Activated B cell treated with CpG ODN at 0.5 μM for 24 hours (primary cell): ENCODE measurements at regions not wholly inside any gene's neighbourhood (a gene's known extent, or its start where the extent isn't known, plus 50 kb on each side); places are given as distances from the start of the nearest gene placed in this dataset.

Experiments used
- ATAC-seq: fragments of 200-7000 bp; cut with Tn5 transposase; one replicate; pipeline ENCODE4 v1.10.0; 2021; ENCODE audit warnings: low read depth, mild to moderate bottlenecking, moderate library complexity
- CTCF ChIA-PET: fragments of 350-600 bp; sonication (Branson Sonifier 250); formaldehyde crosslinking; loops from one replicate; lab custom pipeline; 2021; ENCODE audit warnings: antibody characterized with exemption; lab: Charles Lee
- POLR2A ChIA-PET: fragments of 350-600 bp; sonication (Branson Sonifier 250); formaldehyde crosslinking; loops from one replicate; lab custom pipeline; 2021; ENCODE audit warnings: antibody characterized with exemption; lab: Charles Lee
- DNase-seq: peaks from one replicate; pipeline ENCODE4 v3.0.0; 2022
- H3K27ac Mint-ChIP-seq: one replicate; pipeline ENCODE4 v1.8.0; 2020; ENCODE audit warnings: mixed read lengths
- H3K27me3 Mint-ChIP-seq: one replicate; pipeline ENCODE4 v1.8.0; 2021; ENCODE audit warnings: mixed read lengths
- H3K36me3 Mint-ChIP-seq: one replicate; pipeline ENCODE4 v1.8.0; 2021; ENCODE audit warnings: low read depth, mixed read lengths
- H3K4me1 Mint-ChIP-seq: one replicate; pipeline ENCODE4 v1.8.0; 2021; ENCODE audit warnings: mixed read lengths
- H3K4me3 Mint-ChIP-seq: one replicate; pipeline ENCODE4 v1.8.0; 2020; ENCODE audit warnings: mild to moderate bottlenecking, mixed read lengths
- H3K9me3 Mint-ChIP-seq: one replicate; pipeline ENCODE4 v1.8.0; 2020; ENCODE audit warnings: mixed read lengths
- intact Hi-C: fragments of 100-400 bp; cut with micrococcal nuclease; formaldehyde crosslinking; loops from one replicate; pipeline ENCODE4 v1.15.1; 2024
- TF ChIP-seq, protein P1 (sequence below): fragments of 200-600 bp; IDR thresholded peaks from one replicate; pipeline ENCODE4 v1.8.0; 2022; ENCODE audit warnings: antibody characterized with exemption, mild to moderate bottlenecking

DNA sequence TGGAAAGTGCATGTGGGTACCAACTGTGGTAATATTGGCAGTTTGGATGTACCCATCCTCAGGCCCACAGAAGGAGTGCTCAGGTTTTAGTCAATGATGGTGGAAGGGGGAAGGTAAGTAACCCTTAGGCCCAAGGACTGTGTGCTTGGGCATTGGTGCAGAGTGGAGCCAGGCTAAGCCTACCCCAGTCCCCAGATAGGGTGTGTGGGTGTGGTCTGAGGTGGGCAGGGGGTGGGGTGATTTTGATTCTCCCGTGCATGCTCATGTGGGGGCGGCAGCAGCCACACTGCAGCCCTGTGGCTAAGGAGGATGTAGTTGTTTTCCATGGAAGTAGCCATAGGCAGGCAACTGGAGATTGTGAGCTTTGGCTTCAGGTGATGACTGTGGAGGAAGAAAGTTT, 2197.3 kb downstream of the PCDH9 start:
- POLR2A ChIA-PET: no interaction called here
- H3K4me3 Mint-ChIP-seq: no peak overlapping the region
- CTCF ChIA-PET: no interaction called here
- H3K4me1 Mint-ChIP-seq: no peaks in the 10 kb centered on the region
- no peaks in the 10 kb centered on the region for H3K27me3 Mint-ChIP-seq
- no peaks in the 10 kb centered on the region for H3K36me3 Mint-ChIP-seq
- H3K27ac Mint-ChIP-seq: no peak overlapping the region
- intact Hi-C loops: no loop called here
- no peak for DNase-seq
- no peak for ATAC-seq
- H3K9me3 Mint-ChIP-seq: peaks cover 9% of the 10 kb centered on the region
- TF ChIP-seq, protein P1, sequence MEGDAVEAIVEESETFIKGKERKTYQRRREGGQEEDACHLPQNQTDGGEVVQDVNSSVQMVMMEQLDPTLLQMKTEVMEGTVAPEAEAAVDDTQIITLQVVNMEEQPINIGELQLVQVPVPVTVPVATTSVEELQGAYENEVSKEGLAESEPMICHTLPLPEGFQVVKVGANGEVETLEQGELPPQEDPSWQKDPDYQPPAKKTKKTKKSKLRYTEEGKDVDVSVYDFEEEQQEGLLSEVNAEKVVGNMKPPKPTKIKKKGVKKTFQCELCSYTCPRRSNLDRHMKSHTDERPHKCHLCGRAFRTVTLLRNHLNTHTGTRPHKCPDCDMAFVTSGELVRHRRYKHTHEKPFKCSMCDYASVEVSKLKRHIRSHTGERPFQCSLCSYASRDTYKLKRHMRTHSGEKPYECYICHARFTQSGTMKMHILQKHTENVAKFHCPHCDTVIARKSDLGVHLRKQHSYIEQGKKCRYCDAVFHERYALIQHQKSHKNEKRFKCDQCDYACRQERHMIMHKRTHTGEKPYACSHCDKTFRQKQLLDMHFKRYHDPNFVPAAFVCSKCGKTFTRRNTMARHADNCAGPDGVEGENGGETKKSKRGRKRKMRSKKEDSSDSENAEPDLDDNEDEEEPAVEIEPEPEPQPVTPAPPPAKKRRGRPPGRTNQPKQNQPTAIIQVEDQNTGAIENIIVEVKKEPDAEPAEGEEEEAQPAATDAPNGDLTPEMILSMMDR: no peak

DNA sequence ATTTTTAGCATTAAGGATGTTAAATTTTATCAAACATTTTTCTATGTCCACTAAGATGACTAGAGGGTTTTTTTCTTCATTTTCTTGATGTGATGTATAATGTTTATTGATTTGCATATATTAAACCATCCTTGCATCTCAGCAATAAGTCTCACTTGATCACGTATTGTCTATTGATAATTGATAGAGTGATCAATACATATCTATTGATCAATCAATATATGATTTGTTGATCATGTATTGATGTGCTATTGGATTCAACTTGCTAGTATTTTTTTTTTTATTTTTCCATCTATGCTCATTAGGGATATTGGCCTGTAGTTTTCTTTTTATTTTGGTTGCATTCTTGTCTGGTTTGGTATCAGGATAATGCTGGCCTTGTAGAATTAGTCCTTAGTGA, 2202.0 kb downstream of the PCDH9 start:
- TF ChIP-seq, protein P1: no peak
- peaks cover 16% of the 10 kb centered on the region for H3K9me3 Mint-ChIP-seq
- intact Hi-C loops: no loop called here
- no peaks in the 10 kb centered on the region for H3K36me3 Mint-ChIP-seq
- no peak for ATAC-seq
- no peak overlapping the region for H3K4me3 Mint-ChIP-seq
- ChIA-PET POLR2A (no interaction called here), CTCF (no interaction called here)
- no peak for DNase-seq
- no peak overlapping the region for H3K27ac Mint-ChIP-seq
- no peaks in the 10 kb centered on the region for H3K27me3 Mint-ChIP-seq
- no peaks in the 10 kb centered on the region for H3K4me1 Mint-ChIP-seq

DNA sequence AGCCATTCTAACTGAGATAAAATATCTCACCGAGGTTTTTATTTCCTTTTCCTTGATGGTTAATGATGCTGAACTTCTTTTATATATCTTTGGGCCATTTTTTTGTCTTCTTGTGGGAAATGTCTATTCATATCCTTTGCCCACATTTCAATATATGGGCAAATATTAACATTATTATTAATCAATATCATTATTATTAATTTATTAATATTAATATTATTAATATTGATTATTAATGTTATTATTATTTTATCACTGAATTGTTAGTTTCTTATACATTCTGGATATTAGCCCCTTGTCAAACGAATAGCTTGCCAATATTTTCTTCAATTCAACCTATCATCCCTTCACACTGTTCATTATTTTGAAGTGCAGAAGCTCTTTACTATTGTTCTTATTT, 2203.6 kb downstream of the PCDH9 start:
- Mint-ChIP-seq H3K4me3 (no peak overlapping the region), H3K4me1 (no peaks in the 10 kb centered on the region), H3K27me3 (no peaks in the 10 kb centered on the region), H3K27ac (no peak overlapping the region), H3K36me3 (no peaks in the 10 kb centered on the region), H3K9me3 (peaks cover 15% of the 10 kb centered on the region)
- intact Hi-C loops: no loop called here
- no peak for ATAC-seq
- CTCF ChIA-PET: no interaction called here
- POLR2A ChIA-PET: no interaction called here
- DNase-seq: no peak
- TF ChIP-seq, protein P1: no peak

DNA sequence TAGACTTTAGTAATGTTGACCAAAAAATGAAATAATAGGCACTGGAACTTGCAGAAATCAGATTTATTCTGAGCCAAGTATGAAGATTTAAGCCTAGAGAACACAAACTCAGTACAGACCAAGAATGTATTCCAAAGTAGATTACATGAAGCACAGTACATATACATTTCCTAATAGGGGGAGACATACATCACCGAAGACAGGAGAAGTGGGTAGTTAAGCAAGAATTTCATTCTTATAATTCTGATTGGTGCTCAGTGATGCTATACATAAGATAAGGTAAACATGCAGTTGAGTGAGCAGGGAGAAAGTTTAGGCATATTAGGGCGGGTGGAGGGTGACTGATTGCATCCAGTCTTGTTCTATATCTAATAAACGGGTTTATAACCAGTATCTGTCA, 2218.8 kb downstream of the PCDH9 start:
- CTCF ChIA-PET: no interaction called here
- Mint-ChIP-seq H3K27ac (no peak overlapping the region), H3K36me3 (no peaks in the 10 kb centered on the region), H3K4me1 (no peaks in the 10 kb centered on the region), H3K4me3 (no peak overlapping the region), H3K27me3 (no peaks in the 10 kb centered on the region), H3K9me3 (peaks cover 6% of the 10 kb centered on the region)
- ATAC-seq (no peak), DNase-seq (no peak)
- TF ChIP-seq, protein P1: no peak
- intact Hi-C loops: no loop called here
- POLR2A ChIA-PET: no interaction called here

DNA sequence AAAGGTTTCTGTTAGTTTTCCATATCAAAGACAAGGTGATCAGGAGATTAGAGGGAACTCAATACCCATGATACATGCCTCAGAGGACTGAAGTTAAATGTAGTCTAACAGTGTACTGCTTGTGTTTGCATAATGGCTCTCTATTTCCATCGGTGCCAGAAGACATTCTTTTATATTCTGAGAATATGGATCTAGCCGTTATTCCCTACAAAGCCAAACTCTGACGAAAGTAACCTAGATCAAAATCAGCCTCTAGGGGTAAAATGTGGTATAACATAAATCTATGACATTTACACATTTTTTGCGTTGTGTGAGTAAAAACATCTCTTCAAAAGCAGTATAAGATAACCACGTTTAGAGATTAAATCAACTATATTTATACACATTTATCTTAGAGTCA, 2232.7 kb downstream of the PCDH9 start:
- no peaks in the 10 kb centered on the region for H3K36me3 Mint-ChIP-seq
- intact Hi-C loops: no loop called here
- ATAC-seq (no peak), DNase-seq (no peak)
- POLR2A ChIA-PET: no interaction called here
- H3K9me3 Mint-ChIP-seq: peaks cover 2% of the 10 kb centered on the region
- H3K27ac Mint-ChIP-seq: no peak overlapping the region
- CTCF ChIA-PET: no interaction called here
- TF ChIP-seq, protein P1: no peak
- no peak overlapping the region for H3K4me3 Mint-ChIP-seq
- no peaks in the 10 kb centered on the region for H3K4me1 Mint-ChIP-seq
- H3K27me3 Mint-ChIP-seq: no peaks in the 10 kb centered on the region
